DND-41 (cell line): ENCODE measurements at regions not wholly inside any gene's neighbourhood (a gene's known extent, or its start where the extent isn't known, plus 50 kb on each side); places are given as distances from the start of the nearest gene placed in this dataset.
"Not testable (repeated sequence)": the region's sequence is repeated elsewhere in the genome, so short reads cannot be mapped to it uniquely, and the experiment has no call there.

Experiments used
- ATAC-seq: fragments of 200-7000 bp; cut with Tn5 transposase; 3 replicates; pipeline ENCODE4 v1.9.1; 2021; ENCODE audit warnings: low read depth; ENCODE audit not compliant: insufficient read depth
- DNase-seq: peaks from one replicate; pipeline ENCODE4 v3.0.0-alpha.2; 2020
- H2AFZ ChIP-seq: 2 replicates; pipeline ENCODE4 v1.6.0; 2012; ENCODE audit warnings: low read depth, low read length
- H3K27ac ChIP-seq: 2 replicates; pipeline ENCODE4 v1.5.1; 2012; ENCODE audit warnings: low read length, inconsistent platforms
- H3K27me3 ChIP-seq: fragments of 200-600 bp; sonication (generic); 2 replicates; pipeline ENCODE4 v1.6.0; 2012; ENCODE audit warnings: low read length, mild to moderate bottlenecking, inconsistent platforms; ENCODE audit not compliant: insufficient read depth, poor library complexity
- H3K36me3 ChIP-seq: 2 replicates; pipeline ENCODE4 v1.5.1; 2012; ENCODE audit warnings: low read length, inconsistent platforms; ENCODE audit not compliant: insufficient read depth
- H3K4me1 ChIP-seq: 2 replicates; pipeline ENCODE4 v1.5.1; 2012; ENCODE audit warnings: mild to moderate bottlenecking, low read length; ENCODE audit not compliant: insufficient read depth
- H3K4me2 ChIP-seq: 2 replicates; pipeline ENCODE4 v1.6.0; 2012; ENCODE audit warnings: mild to moderate bottlenecking, moderate library complexity, low read length, inconsistent platforms; ENCODE audit not compliant: insufficient read depth
- H3K4me3 ChIP-seq, 2 experiments: fragments of 200-600 bp in 1 of 2; shearing (Covaris generic) in 1 of 2; 2 replicates each; pipeline ENCODE4 v1.5.1; 2012 to 2016; ENCODE audit warnings: inconsistent platforms in 2 of 2, low read length in 2 of 2, mild to moderate bottlenecking in 2 of 2, low read depth in 1 of 2, moderate library complexity in 1 of 2
- H3K79me2 ChIP-seq: 2 replicates; pipeline ENCODE4 v1.6.0; 2012; ENCODE audit warnings: low read length, inconsistent platforms; ENCODE audit not compliant: insufficient read depth
- H3K9ac ChIP-seq: 2 replicates; pipeline ENCODE4 v1.6.0; 2012; ENCODE audit warnings: low read depth, mild to moderate bottlenecking, inconsistent platforms, low read length, moderate library complexity
- H3K9me3 ChIP-seq: 2 replicates; pipeline ENCODE4 v1.5.1; 2012; ENCODE audit warnings: low read length, moderate library complexity, mild to moderate bottlenecking, inconsistent platforms; ENCODE audit not compliant: insufficient read depth, severe bottlenecking
- H4K20me1 ChIP-seq: 2 replicates; pipeline ENCODE4 v1.6.0; 2012; ENCODE audit warnings: low read length; ENCODE audit not compliant: insufficient read depth
- CTCF ChIP-seq: IDR thresholded peaks from 2 replicates; pipeline ENCODE4 v1.5.1; 2012; ENCODE audit warnings: borderline replicate concordance, low read length, moderate library complexity, mild to moderate bottlenecking; ENCODE audit not compliant: poor library complexity, severe bottlenecking; ENCODE audit errors: extremely low read depth
- EZH2 ChIP-seq: IDR thresholded peaks from 3 replicates; pipeline ENCODE4 v1.6.1; 2012; ENCODE audit warnings: borderline replicate concordance, low read depth, mild to moderate bottlenecking, moderate library complexity, low read length, inconsistent platforms; ENCODE audit not compliant: severe bottlenecking

DNA sequence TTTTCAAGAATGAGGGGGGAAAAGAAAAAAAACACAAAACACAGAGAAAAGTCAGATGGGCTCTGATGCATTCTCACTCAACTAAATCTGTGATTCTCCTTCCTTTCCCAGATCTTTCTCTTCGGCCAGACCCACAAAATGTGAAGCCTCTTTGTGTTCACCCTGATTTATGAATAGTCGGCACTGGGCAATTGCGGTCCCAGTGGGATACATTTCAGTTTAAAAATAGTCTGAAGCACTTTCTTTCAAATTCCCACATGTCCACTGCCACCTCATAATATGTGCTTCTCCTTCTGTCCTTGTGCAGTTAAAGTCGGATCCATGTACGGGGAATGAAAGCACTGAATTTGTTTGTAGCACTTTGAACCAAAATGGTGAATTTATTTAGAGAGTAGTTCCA is 995.4 kb upstream of the WWC1 start:
- Histone ChIP-seq H3K36me3 (no peaks in the 10 kb centered on the region), H3K79me2 (no peaks in the 10 kb centered on the region), H3K4me1 (no peaks in the 10 kb centered on the region), H3K4me2 (no peak overlapping the region), H3K27me3 (no peaks in the 10 kb centered on the region), H2AFZ (no peak overlapping the region), H4K20me1 (no peaks in the 10 kb centered on the region), H3K9ac (no peak overlapping the region), H3K4me3 (no peak overlapping the region), H3K9me3 (no peaks in the 10 kb centered on the region), H3K27ac (no peak overlapping the region)
- no peak for DNase-seq
- TF ChIP-seq EZH2 (no peak), CTCF (no peak)
- ATAC-seq = no peak

GRCh38 chr5:167296661-167297060 is 994.8 kb upstream of the WWC1 start:
- no peaks in the 10 kb centered on the region for H3K27me3 ChIP-seq
- H3K4me3 ChIP-seq = no peak overlapping the region
- H3K27ac ChIP-seq = no peak overlapping the region
- DNase-seq = no peak
- no peaks in the 10 kb centered on the region for H3K4me1 ChIP-seq
- TF ChIP-seq CTCF = no peak
- no peak for TF ChIP-seq EZH2
- H3K9ac ChIP-seq = no peak overlapping the region
- H4K20me1 ChIP-seq = no peaks in the 10 kb centered on the region
- no peaks in the 10 kb centered on the region for H3K9me3 ChIP-seq
- no peak overlapping the region for H2AFZ ChIP-seq
- H3K79me2 ChIP-seq = no peaks in the 10 kb centered on the region
- no peaks in the 10 kb centered on the region for H3K36me3 ChIP-seq
- ATAC-seq = no peak
- H3K4me2 ChIP-seq = no peak overlapping the region

DNA sequence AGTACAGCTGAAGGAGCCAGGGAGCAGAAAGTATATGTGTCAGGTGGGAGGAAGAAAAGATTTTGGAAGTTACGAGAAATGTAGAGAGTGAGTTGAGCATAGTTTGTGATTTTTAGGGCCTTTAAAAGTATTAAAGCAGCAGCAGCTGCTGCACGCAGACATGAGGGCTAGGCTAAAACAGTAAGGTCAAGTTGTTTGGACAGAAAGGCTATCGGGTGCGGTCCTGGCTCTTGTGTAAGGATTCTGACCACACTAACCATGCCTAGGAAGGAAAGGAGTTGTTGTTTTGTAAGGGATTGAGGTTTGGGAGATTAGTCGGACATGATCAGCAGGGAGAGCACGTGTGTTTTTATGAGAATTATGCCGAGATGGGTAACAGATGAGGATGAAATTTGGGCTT is 991.6 kb upstream of the WWC1 start:
- not testable (repeated sequence) for H3K79me2 ChIP-seq, H3K9me3 ChIP-seq, H3K27me3 ChIP-seq, H3K36me3 ChIP-seq, ATAC-seq, H3K4me3 ChIP-seq, H4K20me1 ChIP-seq, DNase-seq, H3K4me2 ChIP-seq, H3K9ac ChIP-seq, H3K4me1 ChIP-seq, H2AFZ ChIP-seq, H3K27ac ChIP-seq

DNA sequence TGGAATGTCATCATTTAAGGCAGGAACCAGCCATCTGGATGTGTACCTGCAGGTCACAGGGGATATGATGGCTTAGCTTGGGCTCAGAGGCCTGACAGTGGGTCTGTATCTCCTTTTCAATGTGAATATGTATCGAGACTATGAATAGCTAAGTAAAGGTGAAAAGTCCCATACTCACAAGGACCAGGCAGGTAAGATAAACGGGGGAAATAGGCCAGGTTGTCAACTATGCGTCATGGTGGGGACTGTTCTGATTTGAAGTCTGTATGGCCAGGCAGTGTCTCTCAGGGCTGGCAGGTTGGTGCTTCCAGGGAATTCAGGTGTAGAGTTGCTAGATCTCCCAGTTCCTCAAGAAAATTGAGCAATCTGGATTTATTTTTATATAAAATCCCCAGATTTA is 987.9 kb upstream of the WWC1 start:
- Histone ChIP-seq H3K4me1 (no peaks in the 10 kb centered on the region), H3K27me3 (no peaks in the 10 kb centered on the region), H3K27ac (no peak overlapping the region), H3K4me2 (no peak overlapping the region), H2AFZ (no peak overlapping the region), H3K4me3 (no peak overlapping the region), H3K9ac (no peak overlapping the region), H3K36me3 (no peaks in the 10 kb centered on the region), H3K9me3 (no peaks in the 10 kb centered on the region), H4K20me1 (no peaks in the 10 kb centered on the region), H3K79me2 (no peaks in the 10 kb centered on the region)
- TF ChIP-seq EZH2 = no peak
- no peak for TF ChIP-seq CTCF
- DNase-seq (no peak), ATAC-seq (no peak)
